T1000 (cell line): ENCODE measurements at regions not wholly inside any gene's neighbourhood (a gene's known extent, or its start where the extent isn't known, plus 50 kb on each side); places are given as distances from the start of the nearest gene placed in this dataset.
"Not testable (repeated sequence)": the region's sequence is repeated elsewhere in the genome, so short reads cannot be mapped to it uniquely, and the experiment has no call there.

Experiments used
- DNase-seq: peaks from one replicate; lab custom pipeline; 2025; ENCODE audit warnings: mixed read lengths; lab: John Stamatoyannopoulos, UW

DNA sequence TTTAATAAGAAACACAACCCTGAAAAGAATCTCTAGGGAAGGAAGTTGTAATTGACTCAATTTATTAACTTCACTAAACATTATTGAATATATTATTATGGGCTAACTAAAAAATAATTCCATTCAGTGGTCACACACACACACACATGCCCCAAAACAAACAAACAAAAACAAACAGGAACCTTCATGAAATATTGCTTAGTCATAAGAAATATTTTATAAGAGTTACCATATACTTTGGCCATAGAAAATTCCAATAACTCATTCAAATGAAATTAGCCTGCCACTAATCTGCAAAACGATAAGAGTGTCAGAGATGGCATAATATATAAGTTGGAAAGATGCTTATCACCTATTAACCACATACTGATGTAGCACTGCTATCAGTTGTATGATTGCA, 268.4 kb upstream of the AMIGO2 start:
- no peak for DNase-seq

DNA sequence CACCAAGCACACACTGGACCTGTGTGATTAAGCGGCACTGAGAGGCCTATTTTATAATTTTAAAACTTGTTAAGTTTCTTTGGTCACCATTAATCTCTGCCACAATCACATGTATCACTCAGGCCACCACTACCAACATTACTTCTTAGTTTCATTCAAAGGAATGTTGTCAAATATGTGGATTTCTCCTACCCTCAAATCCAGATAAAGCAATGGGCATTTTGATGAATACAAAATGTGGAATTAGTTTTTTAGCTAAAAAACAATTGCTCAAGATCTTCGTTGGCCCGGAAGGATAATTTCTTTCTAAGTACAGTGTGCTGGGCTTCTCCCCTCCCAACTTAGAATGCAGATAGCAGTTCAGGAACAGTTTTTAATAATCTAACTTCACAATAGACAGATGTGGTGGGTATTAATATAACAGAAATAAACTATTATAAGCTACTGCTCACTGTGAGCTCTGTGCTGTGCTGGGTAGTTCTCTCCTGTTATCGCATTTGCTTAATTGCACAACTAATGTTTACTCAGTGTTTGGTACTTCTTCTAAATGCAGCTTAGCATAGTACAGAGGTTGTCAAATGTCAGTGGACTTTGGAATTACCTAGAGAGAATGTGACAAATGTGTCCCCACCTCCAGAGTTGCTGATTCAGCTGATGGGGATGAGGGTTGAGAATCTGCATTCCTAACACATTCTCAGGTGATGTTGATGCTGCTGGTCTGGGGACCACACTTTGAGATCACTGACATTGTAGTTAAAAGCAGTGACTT, 266.7 kb upstream of the AMIGO2 start:
- no peak for DNase-seq

DNA sequence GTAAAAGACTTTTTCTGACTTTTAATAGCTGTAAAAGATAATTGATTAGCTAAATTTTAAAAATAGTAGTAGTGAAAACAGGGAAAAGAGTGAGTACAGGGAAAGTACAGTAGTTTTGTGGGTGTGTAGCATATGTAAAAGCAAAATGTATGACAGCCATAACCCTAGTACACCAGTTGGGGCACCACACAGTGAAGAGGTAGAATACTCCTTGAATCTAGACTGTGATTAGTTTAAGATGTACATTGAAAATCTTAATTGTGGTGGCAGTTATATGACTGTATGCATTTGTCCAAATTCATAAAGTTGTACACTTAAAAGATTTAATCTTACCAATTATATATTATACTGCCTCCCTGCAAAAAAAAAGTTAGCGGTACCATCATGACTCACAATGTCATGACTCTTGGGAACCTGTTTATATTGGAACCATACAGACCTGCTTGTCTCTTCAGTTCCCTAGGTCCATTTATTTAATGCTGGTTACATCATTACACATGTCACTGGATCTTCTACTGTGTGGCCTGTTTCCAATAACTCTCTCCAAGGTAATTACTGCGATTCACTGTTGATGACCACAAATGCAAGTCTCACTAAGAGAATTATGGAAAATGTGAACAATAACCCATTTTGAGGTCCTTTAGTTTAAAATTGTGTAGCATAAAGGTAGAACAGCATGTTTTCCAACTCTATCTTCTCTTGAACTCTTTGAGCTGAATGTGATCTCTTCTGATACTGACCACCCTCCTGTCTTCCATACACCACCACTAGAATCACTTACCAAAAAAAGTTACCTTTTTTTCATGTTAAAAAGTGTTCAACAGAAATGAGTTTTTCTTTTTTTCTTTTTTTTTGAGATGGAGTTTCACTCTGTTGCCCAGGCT, 264.2 kb upstream of the AMIGO2 start:
- no peak for DNase-seq

DNA sequence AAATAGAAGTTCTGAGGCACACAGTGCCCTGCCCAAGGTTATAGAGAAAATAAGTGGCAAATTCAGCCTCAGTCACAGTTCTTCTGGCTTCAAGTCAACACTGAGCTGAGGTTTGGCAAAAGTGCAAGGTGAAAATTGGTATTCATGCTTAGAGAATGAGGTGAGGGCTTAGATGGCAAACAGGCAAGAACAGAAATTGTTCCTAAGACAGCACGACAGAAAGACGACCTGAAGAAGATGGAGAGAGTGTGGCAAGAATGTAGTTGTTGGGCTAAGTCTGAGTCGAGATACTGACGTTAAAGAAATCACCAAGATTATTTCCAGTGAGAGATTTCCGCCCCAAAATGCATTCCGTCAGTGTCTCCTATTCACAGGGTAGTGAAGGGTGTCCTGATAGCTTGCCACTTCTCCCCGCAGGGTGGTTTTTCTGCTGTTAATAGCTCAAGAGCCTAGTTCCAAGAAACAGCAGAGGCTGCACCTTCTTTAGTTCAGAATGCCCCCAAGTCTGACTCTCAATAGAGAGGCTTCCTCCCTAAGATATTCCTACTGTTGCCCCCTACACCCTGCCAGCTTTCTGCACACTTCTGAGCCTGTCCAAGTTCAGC, 260.8 kb upstream of the AMIGO2 start:
- no peak for DNase-seq

DNA sequence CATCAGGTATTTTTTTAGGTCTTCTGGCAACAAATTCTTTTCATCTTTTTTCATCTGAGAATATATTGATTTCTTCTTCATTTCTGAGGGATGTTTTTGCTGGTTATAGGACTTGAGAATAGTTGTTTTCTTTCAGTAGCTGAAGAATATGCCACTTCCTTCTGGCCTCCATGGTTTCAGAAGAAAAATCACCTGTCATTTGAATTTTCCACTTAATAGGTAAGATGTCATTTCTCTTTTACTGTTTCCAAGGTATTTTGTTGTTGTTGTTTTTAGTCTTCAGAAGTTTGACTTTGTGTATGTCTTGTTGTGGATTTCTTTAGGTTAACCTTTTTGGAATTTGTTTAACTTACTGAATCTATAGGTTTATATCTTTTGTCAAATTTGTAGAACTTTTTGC, 257.8 kb upstream of the AMIGO2 start:
- DNase-seq, result no peak

DNA sequence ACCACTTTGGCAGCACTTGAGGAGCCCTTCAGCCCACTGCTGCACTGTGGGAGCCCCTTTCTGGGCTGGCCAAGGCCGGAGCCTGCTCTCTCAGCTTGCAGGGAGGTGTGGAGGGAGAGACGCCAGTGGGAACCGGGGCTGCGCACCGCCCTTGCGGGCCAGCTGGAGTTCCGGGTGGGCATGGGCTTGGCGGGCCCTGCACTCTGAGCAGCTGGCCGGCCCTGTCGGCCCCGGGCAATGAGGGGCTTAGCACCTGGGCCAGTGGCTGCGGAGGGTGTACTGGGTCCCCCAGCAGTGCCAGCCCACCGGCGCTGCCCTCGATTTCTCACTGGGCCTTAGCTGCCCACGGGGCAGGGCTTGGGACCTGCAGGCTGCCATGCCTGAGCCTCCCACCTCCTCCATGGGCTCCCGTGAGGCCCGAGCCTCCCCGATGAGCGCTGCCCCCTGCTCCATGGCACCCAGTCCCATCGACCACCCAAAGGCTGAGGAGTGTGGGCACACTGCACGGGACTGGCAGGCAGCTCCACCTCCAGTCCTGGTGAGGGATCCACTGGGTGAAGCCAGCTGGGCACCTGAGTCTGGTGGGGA, 253.6 kb upstream of the AMIGO2 start:
- DNase-seq, result not testable (repeated sequence)

DNA sequence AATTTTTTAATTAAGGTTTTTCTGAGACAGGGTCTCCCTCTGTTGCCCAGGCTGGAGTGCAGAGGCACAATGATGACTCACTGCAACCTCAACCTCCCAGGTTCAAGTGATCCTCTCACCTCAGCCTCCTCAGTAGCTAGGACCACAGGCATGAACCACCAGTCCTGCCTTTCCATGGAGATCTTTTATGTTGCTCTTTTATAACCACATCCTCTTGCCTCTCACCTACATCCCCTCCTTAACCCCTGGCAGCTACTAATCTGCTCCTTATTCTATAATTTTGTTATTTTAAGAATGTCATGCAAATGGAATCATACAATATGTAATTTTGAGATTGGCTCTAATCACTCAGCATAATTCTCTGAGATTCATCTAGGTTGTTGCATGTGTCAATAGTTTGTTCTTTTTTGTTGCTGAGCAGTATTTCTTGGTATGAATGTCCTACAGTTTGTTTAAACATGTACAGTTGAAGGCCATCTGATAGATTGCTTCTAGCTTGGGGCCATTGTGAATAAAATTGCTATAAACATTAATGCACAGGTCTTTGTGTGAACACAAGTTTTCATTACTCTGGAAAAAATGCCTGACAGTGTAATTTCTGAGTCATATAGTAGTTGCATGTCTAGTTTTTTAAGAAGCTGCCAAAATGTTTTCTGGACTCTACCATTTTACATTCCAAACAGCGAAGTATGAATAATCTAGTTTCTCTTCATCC, 249.2 kb upstream of the AMIGO2 start:
- no peak for DNase-seq

DNA sequence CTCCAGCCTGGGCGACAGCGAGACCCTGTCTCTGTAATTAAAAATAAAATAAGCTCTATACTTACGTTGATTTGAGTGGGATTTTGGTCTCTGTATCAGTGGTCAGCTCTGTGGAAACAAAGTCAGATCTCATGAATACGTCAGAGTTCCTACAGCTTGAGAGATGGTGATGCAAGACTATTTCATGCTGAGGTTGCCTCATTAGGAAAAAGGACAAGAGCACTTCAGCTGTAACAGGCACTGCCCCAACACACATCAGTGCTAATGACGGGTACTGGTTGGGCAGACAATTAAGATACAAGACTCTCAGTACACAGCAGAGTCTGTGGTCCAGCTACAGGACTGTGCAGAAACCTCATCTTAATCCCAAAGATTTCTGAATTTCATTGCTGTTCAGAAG, 246.4 kb upstream of the AMIGO2 start:
- no peak for DNase-seq

DNA sequence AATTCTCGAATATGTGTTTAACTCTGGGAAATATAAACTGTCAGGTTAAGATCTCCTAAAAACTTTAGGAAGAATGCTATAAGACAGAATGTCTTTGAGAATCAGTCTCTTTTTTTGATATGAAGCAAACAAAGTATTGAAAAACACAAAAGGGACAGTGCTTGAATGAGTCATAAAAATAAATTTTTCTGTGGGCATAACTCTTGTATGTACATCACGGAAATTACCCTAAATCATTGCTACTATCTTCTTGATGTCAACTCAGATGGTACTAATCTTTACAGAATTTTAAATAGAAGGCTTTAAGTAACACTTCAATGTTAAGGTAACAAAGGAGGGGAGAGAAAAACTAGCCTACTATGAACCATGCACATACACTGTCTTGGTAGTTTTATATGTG, 244.0 kb upstream of the AMIGO2 start:
- no peak for DNase-seq

DNA sequence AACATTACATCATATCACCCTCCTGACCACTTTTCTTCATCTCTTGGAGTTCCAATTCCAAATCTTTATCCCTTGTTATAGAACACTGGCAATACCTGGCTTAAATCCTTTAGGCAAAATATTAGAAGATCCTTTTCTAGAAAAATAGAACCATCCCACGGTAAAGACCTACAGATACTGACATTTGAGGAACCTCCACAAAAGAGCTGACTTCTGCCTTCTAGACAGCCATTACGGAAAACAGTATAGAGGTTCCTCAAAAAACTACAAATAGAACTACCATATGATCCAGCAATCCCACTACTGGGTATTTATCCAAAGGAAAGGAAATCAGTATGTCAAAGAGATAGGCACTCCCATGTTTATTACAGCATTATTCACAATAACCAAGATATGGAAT, 241.7 kb upstream of the AMIGO2 start:
- DNase-seq, result no peak

DNA sequence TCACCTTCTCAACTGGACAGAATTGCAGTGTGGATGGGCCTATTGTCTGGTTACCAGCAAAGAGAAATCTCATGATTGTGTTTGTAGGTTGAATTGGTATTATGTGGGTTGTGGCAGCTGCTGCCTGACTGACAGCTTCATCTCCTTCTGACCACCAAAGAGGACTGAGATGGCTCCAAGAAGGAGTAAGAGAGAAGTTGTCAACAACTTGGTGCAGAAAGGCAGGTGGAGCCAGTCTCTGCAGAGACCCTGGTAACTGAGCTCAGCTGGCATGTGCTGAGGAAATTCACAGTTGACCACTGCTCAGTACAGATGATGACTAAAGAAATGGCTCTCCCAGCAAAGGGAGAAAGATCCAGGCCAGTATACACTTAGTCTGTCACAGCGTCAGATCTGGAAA, 240.0 kb upstream of the AMIGO2 start:
- DNase-seq, result no peak

DNA sequence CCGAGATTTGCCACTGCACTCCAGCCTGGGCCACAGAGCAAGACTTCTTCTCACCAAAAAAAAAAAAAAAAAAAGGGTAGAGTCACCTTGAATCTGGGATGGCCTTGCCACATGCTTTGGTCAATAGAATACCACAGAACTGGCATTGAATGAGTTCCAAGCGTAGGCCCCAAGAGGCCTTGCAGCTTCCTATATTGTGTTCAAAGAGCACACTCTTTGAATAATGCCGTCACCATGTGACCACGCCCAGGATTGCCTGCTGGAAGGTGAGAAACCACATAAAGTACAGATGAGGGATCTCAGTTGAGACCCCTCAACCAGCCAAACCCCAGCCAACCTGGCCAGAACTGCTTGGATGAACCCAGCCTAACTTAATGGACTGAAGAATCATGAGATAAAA, 239.2 kb upstream of the AMIGO2 start:
- DNase-seq, result no peak

DNA sequence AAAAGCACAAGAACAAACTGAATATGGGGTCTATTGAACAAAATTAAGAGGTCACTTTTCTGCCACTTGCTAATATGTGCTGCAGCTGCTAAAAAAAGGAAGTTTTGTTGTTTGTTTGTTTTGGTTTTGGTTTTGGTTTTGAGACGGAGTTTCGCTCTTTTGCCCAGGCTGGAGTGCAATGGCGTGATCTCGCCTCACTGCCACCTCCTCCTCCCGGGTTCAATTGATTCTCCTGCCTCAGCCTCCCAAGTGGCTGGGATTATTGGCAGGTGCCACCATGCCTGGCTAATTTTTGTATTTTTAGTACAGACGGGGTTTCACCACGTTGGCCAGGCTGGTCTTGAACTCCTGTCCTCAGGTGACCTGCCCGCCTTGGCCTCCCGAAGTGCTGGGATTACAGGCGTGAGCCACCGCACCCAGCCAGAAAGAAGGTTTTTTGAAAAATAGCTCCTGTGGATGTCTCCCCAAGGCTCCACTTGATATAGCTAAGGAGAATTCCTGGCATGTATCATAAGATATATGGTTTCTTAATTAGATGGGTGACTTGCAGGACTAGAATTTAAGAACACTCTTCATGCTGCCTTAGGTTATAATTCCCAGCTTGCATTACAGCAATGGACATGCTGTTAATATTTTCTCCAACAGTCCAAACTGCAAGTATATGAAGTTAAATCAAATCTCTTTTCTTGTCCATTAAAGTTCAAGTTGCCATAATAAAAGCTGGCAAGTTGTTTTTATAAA, 237.6 kb upstream of the AMIGO2 start:
- no peak for DNase-seq

DNA sequence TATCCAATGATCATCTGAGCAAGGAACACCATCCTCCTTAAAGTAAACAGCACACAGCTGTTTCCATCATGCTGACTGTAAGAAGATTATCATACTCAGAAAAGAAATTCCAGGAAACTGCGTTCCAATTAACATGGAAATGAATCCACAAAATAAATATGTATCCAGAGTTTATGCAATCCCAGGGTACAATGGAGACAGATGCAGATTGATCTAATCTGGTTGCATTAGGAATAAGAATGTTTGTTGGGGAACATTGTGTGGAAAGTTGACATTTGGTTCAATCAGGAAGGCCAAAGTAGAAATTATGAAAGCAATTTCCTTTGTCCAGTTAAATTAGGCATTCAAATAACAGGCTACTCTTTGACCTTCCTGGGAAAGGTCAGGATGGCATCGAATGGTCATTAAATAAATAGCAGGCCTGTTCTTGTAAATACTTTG, 236.9 kb upstream of the AMIGO2 start:
- DNase-seq, result no peak

DNA sequence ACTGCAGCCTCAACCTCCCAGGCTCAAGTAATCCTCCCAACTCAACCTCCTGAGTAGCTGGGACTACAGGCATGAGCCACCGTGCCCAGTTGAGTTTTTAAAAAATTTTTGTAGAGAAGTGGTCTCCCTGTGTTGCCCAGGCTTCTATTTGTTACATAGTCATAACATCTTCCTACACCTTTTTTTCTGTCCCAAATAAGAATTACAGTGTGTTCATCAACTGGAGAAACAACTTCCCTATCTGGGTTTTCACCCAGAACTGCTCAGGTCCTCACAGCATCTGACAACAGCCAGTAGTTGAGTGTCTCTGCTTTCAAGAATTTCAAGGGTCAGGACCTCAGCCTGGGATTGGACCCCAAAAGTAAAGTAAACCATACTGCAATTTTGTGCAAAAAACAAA, 235.2 kb upstream of the AMIGO2 start:
- no peak for DNase-seq

DNA sequence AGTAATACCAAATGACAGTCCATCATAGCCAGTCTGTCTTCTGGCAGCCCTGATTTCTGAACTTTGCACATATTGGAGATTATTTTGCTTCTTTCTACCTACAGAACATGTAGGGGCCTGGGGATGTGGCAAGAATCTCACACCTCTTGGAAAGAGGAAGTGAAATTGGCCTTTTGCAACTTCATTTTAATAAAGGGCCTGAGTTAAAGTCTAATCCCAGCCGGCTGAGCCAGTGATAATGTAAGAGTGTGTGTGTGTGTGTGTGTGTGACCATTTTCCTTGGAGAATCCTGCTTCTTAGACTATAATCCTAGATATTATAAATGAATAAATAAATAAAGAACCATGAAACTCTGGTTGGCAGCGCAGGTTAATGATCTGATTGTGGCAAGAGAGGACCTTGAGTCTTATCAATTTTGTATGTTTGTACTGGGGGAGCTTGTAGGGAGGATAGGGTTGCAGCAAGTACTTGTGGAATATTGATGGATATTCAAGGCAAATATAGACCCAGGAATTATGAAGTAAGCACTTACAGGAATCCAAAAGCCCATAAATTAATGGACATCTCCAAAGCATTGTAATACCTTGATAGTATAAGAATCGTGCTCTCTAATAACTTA, 233.2 kb upstream of the AMIGO2 start:
- no peak for DNase-seq

DNA sequence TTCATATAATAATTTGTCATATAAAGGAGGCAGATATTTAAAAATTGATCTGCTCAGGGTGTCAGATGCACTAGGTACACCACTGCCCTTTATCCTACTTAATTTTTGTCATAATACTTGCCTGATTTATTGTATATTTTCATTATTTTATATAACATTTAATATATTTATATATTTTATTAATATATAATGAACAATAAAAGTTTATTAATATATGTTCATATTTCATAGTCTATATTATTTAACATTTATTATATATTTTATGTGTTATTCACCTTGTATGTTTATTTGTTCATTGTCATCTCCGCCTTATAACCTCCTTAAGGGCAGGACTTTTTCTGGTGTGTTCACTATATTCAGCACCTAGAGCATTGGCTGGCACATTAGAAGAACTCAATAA, 232.4 kb upstream of the AMIGO2 start:
- DNase-seq, result no peak

DNA sequence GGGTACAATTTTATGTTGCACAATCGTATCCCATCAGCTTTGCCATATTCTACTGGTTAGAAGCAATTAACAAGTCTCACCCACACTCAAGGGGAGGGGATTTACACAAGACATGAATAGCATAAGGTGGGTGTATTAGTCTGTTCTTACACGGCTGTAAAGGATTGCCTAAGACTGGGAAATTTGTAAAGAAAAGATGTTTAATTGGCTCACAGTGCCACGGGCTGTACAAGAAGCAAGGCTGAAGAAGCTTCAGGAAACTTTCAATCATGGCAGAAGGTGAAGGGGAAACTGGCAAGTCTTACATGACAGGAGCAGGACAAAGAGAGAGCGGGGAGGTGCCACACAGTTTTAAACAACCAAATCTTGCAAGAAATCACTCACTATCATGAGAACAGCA, 231.8 kb upstream of the AMIGO2 start:
- no peak for DNase-seq

DNA sequence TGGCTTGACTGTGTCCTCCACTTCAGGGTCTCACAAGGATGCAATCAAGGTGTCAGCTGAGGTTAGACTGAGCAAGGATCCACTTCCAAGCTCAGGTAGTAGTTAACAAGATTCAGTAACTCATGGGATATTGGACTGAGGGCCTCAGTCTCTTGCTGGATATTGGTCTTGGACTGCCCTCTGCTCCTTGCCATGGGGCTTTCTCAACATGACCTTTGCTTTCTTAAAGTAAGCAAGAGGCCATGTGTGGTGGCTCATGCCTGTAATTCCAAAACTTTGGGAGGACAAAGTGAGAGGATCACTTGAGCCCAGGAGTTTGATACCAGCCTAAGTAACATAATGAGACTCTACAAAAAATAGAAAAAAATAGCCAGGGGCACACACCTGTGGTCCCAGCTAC, 231.3 kb upstream of the AMIGO2 start:
- no peak for DNase-seq

DNA sequence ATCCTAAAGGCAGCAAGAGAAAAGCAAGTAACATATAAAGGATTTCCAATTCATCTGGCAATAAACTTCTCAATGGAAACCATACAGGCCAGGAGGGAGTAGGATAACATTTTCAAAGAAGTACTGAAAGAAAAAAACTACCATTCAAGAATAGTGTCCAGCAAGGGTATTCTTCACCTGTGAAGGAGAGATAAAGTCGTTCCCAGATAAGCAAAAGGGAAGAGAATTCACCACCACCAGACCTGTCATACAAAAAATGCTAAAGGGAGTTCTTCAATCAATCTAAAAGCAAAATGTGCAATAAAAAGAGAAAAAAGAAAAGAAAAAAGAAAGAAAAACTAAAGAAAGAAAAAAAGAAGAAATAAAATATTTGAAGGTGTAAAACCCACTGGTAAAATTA, 228.9 kb upstream of the AMIGO2 start:
- no peak for DNase-seq
